Naive thymus-derived CD8-positive, alpha-beta T cell (primary cell): ENCODE measurements at regions not wholly inside any gene's neighbourhood (a gene's known extent, or its start where the extent isn't known, plus 50 kb on each side); places are given as distances from the start of the nearest gene placed in this dataset.
"Not testable (repeated sequence)": the region's sequence is repeated elsewhere in the genome, so short reads cannot be mapped to it uniquely, and the experiment has no call there.

Experiments
- ATAC-seq, 2 donors: fragments of 150-1000 bp; cut with Tn5 transposase in 1 of 2; sonication (Bioruptor Pico), chemical (Tn5 transposase) in 1 of 2; 1 replicate in 1 of 2; 2 replicates in 1 of 2; pipeline ENCODE4 v1.10.0; 2021; ENCODE audit warnings: mild to moderate bottlenecking in 2 of 2, moderate library complexity in 2 of 2
- POLR2A ChIA-PET: fragments of 350-600 bp; sonication (Branson Sonifier 250); formaldehyde crosslinking; loops from one replicate; lab custom pipeline; 2021; ENCODE audit warnings: antibody characterized with exemption; lab: Charles Lee
- DNase-seq, 10 donors: peaks; one replicate each; pipeline versions ENCODE4 v3.0.0 to v3.0.0-alpha.2; 2020 to 2022
- H3K27ac Mint-ChIP-seq, 10 donors: one replicate each; pipeline ENCODE4 v1.8.0; 2020 to 2022; ENCODE audit warnings: mild to moderate bottlenecking in 10 of 10, mixed read lengths in 10 of 10, moderate library complexity in 4 of 10, inconsistent platforms in 1 of 10
- H3K27me3 Mint-ChIP-seq, 5 donors: one replicate each; pipeline ENCODE4 v1.8.0; 2021 to 2022; ENCODE audit warnings: mixed read lengths in 5 of 5
- H3K36me3 Mint-ChIP-seq, 3 donors: one replicate each; pipeline ENCODE4 v1.8.0; 2020 to 2022; ENCODE audit warnings: mixed read lengths in 3 of 3, mild to moderate bottlenecking in 2 of 3, inconsistent platforms in 1 of 3
- H3K4me1 Mint-ChIP-seq, 4 donors: one replicate each; pipeline ENCODE4 v1.8.0; 2021 to 2022; ENCODE audit warnings: mixed read lengths in 4 of 4
- H3K4me3 Mint-ChIP-seq, 10 donors: one replicate each; pipeline ENCODE4 v1.8.0; 2020 to 2022; ENCODE audit warnings: mild to moderate bottlenecking in 10 of 10, mixed read lengths in 10 of 10, moderate library complexity in 6 of 10, inconsistent platforms in 1 of 10
- H3K9me3 Mint-ChIP-seq, 9 donors: one replicate each; pipeline ENCODE4 v1.8.0; 2020 to 2022; ENCODE audit warnings: mixed read lengths in 9 of 9, mild to moderate bottlenecking in 3 of 9, inconsistent platforms in 1 of 9, moderate library complexity in 1 of 9

GRCh38 chr20:30728271-30728885 is 529.1 kb upstream of the DEFB115 start:
- Mint-ChIP-seq H3K27me3 (peaks cover 0 to 11% (median 0%) of the 10 kb centered on the region in 5 donors), H3K36me3 (peaks cover 0 to 19% (median 0%) of the 10 kb centered on the region in 3 donors), H3K9me3 (peaks cover 0 to 26% (median 11%) of the 10 kb centered on the region in 9 donors)
- DNase-seq, H3K4me1 Mint-ChIP-seq, H3K27ac Mint-ChIP-seq, H3K4me3 Mint-ChIP-seq, POLR2A ChIA-PET, ATAC-seq: not testable (repeated sequence)
